GM23338 (cell line): ENCODE measurements at regions not wholly inside any gene's neighbourhood (a gene's known extent, or its start where the extent isn't known, plus 50 kb on each side); places are given as distances from the start of the nearest gene placed in this dataset.

Experiments used
- ATAC-seq: fragments of 200-7000 bp; cut with Tn5 transposase; 3 replicates; pipeline ENCODE4 v1.9.1; 2020
- DNase-seq: peaks from one replicate; pipeline ENCODE4 v3.0.0-alpha.2; 2015; ENCODE audit warnings: low spot score
- H2AFZ ChIP-seq: fragments of 200-600 bp; sonication (generic); 2 replicates; pipeline ENCODE4 v1.8.0; 2016; ENCODE audit warnings: antibody characterized with exemption, mild to moderate bottlenecking, moderate library complexity
- H3F3A ChIP-seq: fragments of 200-600 bp; sonication (generic); replicated peaks from 2 replicates; pipeline ENCODE4 v1.8.0; 2017; ENCODE audit warnings: antibody characterized with exemption, mixed run types, low read depth
- H3K27ac ChIP-seq: fragments of 200-600 bp; sonication (generic); 2 replicates; pipeline ENCODE4 v1.6.1; 2016; ENCODE audit warnings: low read depth
- H3K27me3 ChIP-seq: fragments of 200-600 bp; sonication (generic); 2 replicates; pipeline ENCODE4 v1.8.0; 2016; ENCODE audit warnings: mild to moderate bottlenecking, mixed run types, moderate library complexity; ENCODE audit not compliant: insufficient read depth
- H3K36me3 ChIP-seq: fragments of 200-600 bp; sonication (generic); 2 replicates; pipeline ENCODE4 v1.8.0; 2016; ENCODE audit warnings: mild to moderate bottlenecking; ENCODE audit not compliant: insufficient read depth
- H3K4me1 ChIP-seq: fragments of 200-600 bp; sonication (generic); 2 replicates; pipeline ENCODE4 v1.8.0; 2016; ENCODE audit warnings: mild to moderate bottlenecking, moderate library complexity; ENCODE audit not compliant: insufficient read depth
- H3K4me2 ChIP-seq: fragments of 200-600 bp; sonication (generic); 2 replicates; pipeline ENCODE4 v1.7.1; 2017; ENCODE audit warnings: mixed run types
- H3K4me3 ChIP-seq: fragments of 200-600 bp; sonication (generic); 2 replicates; pipeline ENCODE4 v1.6.1; 2016; ENCODE audit warnings: mixed run types
- H3K79me2 ChIP-seq: fragments of 200-600 bp; sonication (generic); replicated peaks from 2 replicates; pipeline ENCODE4 v1.8.0; 2017; ENCODE audit warnings: mild to moderate bottlenecking; ENCODE audit not compliant: insufficient read depth
- H3K9me2 ChIP-seq: fragments of 200-600 bp; sonication (generic); 2 replicates; pipeline ENCODE4 v1.8.0; 2017; ENCODE audit not compliant: insufficient read depth
- H4K20me1 ChIP-seq: fragments of 200-600 bp; sonication (generic); replicated peaks from 2 replicates; pipeline ENCODE4 v1.8.0; 2017; ENCODE audit warnings: mild to moderate bottlenecking; ENCODE audit not compliant: insufficient read depth
- H3K27ac Mint-ChIP-seq: 2 replicates; pipeline ENCODE4 v1.8.0; 2020; ENCODE audit warnings: inconsistent platforms, mild to moderate bottlenecking, moderate library complexity, mixed read lengths
- H3K27me3 Mint-ChIP-seq: 3 replicates; pipeline ENCODE4 v1.8.0; 2022; ENCODE audit warnings: low read depth, mild to moderate bottlenecking, moderate library complexity, mixed read lengths, inconsistent platforms; ENCODE audit not compliant: insufficient read depth, poor library complexity
- H3K36me3 Mint-ChIP-seq: 3 replicates; pipeline ENCODE4 v1.8.0; 2021; ENCODE audit warnings: low read depth, mild to moderate bottlenecking, inconsistent platforms, moderate library complexity, mixed read lengths
- H3K4me1 Mint-ChIP-seq: 3 replicates; pipeline ENCODE4 v1.8.0; 2020; ENCODE audit warnings: mild to moderate bottlenecking, inconsistent platforms, mixed read lengths
- H3K4me3 Mint-ChIP-seq: 3 replicates; pipeline ENCODE4 v1.8.0; 2021; ENCODE audit warnings: moderate library complexity, mild to moderate bottlenecking, inconsistent platforms, mixed read lengths
- H3K9me3 Mint-ChIP-seq: 3 replicates; pipeline ENCODE4 v1.8.0; 2020; ENCODE audit warnings: moderate library complexity, mild to moderate bottlenecking, inconsistent platforms, mixed read lengths
- NANOG ChIP-seq: IDR thresholded peaks from 2 replicates; pipeline ENCODE4 v1.6.1; 2016; ENCODE audit warnings: antibody characterized with exemption, borderline replicate concordance
- REST ChIP-seq: IDR thresholded peaks from one replicate; pipeline ENCODE4 v1.6.1; 2018; ENCODE audit warnings: antibody characterized with exemption; ENCODE audit not compliant: unreplicated experiment
- TF ChIP-seq, protein P1 (sequence below): fragments of 250-450 bp; sonication (Bioruptor Pico); IDR thresholded peaks from 2 replicates; pipeline ENCODE4 v1.5.0; 2020; ENCODE audit warnings: mild to moderate bottlenecking, moderate library complexity

- TF ChIP-seq, protein P1, sequence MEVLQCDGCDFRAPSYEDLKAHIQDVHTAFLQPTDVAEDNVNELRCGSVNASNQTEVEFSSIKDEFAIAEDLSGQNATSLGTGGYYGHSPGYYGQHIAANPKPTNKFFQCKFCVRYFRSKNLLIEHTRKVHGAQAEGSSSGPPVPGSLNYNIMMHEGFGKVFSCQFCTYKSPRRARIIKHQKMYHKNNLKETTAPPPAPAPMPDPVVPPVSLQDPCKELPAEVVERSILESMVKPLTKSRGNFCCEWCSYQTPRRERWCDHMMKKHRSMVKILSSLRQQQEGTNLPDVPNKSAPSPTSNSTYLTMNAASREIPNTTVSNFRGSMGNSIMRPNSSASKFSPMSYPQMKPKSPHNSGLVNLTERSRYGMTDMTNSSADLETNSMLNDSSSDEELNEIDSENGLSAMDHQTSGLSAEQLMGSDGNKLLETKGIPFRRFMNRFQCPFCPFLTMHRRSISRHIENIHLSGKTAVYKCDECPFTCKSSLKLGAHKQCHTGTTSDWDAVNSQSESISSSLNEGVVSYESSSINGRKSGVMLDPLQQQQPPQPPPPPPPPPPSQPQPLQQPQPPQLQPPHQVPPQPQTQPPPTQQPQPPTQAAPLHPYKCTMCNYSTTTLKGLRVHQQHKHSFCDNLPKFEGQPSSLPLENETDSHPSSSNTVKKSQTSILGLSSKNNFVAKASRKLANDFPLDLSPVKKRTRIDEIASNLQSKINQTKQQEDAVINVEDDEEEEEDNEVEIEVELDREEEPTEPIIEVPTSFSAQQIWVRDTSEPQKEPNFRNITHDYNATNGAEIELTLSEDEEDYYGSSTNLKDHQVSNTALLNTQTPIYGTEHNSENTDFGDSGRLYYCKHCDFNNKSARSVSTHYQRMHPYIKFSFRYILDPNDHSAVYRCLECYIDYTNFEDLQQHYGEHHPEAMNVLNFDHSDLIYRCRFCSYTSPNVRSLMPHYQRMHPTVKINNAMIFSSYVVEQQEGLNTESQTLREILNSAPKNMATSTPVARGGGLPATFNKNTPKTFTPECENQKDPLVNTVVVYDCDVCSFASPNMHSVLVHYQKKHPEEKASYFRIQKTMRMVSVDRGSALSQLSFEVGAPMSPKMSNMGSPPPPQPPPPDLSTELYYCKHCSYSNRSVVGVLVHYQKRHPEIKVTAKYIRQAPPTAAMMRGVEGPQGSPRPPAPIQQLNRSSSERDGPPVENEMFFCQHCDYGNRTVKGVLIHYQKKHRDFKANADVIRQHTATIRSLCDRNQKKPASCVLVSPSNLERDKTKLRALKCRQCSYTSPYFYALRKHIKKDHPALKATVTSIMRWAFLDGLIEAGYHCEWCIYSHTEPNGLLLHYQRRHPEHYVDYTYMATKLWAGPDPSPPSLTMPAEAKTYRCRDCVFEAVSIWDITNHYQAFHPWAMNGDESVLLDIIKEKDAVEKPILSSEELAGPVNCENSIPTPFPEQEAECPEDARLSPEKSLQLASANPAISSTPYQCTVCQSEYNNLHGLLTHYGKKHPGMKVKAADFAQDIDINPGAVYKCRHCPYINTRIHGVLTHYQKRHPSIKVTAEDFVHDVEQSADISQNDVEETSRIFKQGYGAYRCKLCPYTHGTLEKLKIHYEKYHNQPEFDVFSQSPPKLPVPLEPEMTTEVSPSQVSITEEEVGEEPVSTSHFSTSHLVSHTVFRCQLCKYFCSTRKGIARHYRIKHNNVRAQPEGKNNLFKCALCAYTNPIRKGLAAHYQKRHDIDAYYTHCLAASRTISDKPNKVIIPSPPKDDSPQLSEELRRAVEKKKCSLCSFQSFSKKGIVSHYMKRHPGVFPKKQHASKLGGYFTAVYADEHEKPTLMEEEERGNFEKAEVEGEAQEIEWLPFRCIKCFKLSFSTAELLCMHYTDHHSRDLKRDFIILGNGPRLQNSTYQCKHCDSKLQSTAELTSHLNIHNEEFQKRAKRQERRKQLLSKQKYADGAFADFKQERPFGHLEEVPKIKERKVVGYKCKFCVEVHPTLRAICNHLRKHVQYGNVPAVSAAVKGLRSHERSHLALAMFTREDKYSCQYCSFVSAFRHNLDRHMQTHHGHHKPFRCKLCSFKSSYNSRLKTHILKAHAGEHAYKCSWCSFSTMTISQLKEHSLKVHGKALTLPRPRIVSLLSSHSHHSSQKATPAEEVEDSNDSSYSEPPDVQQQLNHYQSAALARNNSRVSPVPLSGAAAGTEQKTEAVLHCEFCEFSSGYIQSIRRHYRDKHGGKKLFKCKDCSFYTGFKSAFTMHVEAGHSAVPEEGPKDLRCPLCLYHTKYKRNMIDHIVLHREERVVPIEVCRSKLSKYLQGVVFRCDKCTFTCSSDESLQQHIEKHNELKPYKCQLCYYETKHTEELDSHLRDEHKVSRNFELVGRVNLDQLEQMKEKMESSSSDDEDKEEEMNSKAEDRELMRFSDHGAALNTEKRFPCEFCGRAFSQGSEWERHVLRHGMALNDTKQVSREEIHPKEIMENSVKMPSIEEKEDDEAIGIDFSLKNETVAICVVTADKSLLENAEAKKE (CRISPR knock-in tag) = peak; percentile 86; the same call in 1 of the 2 replicates
- no peak for TF ChIP-seq REST
- no peak for TF ChIP-seq NANOG
- Histone ChIP-seq H3K27me3 (no peaks in the 10 kb centered on the region), H4K20me1 (no peaks in the 10 kb centered on the region), H3K36me3 (no peaks in the 10 kb centered on the region), H2AFZ (no peak overlapping the region), H3K4me2 (peak overlapping the region; percentile 44), H3K4me1 (peaks cover 14% of the 10 kb centered on the region), H3K27ac (peak overlapping the region; percentile 75), H3K4me3 (no peak overlapping the region), H3F3A (no peaks in the 10 kb centered on the region), H3K79me2 (no peaks in the 10 kb centered on the region), H3K9me2 (no peaks in the 10 kb centered on the region)
- no peaks in the 10 kb centered on the region; the same call in 2 of the 3 replicates for H3K9me3 Mint-ChIP-seq
- peak overlapping the region; percentile 95 for H3K27ac Mint-ChIP-seq
- no peak overlapping the region for H3K4me3 Mint-ChIP-seq
- peaks cover 33% of the 10 kb centered on the region for H3K4me1 Mint-ChIP-seq
- ATAC-seq = peak; percentile 99
- DNase-seq = peak; percentile 73
- no peaks in the 10 kb centered on the region for H3K36me3 Mint-ChIP-seq
- peaks cover 7% of the 10 kb centered on the region for H3K27me3 Mint-ChIP-seq
Observed at GRCh38 chr4:123599920-123600810, 203.6 kb downstream of the SPRY1 start.
